ENCODE measurements at regions not wholly inside any gene's neighbourhood (a gene's known extent, or its start where the extent isn't known, plus 50 kb on each side); places are given as distances from the start of the nearest gene placed in this dataset.

- TF ChIP-seq CTCF (IDR thresholded peaks at IDR 0.05; ENCODE audit: insufficient read depth, low read length, severe bottlenecking), result no peak
- no peak for FAIRE-seq
These were observed 195.2 kb upstream of the POU3F2 start for GRCh38 chr6:98639089-98639635.

DNA sequence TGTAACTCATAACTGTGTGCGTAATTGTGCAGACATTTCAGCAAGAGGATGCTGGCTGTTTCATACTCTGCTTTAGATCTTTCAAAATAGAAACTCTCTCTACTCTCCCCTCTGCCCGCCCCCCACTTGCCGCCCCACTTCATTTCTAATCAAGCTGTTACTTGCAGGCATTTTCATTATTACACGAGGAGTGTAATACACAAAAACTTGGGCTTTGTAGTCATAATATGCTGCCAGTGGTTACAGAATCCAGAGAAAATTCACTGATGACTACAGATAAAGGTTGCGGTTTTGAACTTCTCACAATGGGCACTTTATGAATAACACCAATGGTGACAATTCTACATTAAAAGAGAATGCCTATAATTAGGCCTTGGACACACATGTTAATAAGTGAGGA is 194.0 kb upstream of the POU3F2 start:
- no peak for DNase-seq (ENCODE audit: low read depth)
- no peak for FAIRE-seq

More at GRCh38 chr6:98639089-98639635, 195.2 kb upstream of the POU3F2 start:
- H3K4me3 ChIP-seq (ENCODE audit: low read depth, low read length), result no peak overlapping the region
- no peaks in the 10 kb centered on the region for H3K27me3 ChIP-seq (ENCODE audit: control insufficient read depth, insufficient read depth, low read length)
- no peak for DNase-seq (ENCODE audit: low read depth)
- H3K36me3 ChIP-seq (ENCODE audit: control insufficient read depth, insufficient read depth, low read length), result no peaks in the 10 kb centered on the region

GRCh38 chr6:98641949-98642719 is 192.2 kb upstream of the POU3F2 start:
- Histone ChIP-seq H3K36me3 (ENCODE audit: control insufficient read depth, insufficient read depth, low read length) (no peaks in the 10 kb centered on the region), H3K27me3 (ENCODE audit: control insufficient read depth, insufficient read depth, low read length) (no peaks in the 10 kb centered on the region), H3K4me3 (ENCODE audit: low read depth, low read length) (no peak overlapping the region)
- DNase-seq (ENCODE audit: low read depth) (no peak), FAIRE-seq (no peak)
- TF ChIP-seq CTCF (IDR thresholded peaks at IDR 0.05; ENCODE audit: insufficient read depth, low read length, severe bottlenecking), result no peak

More for the DNA sequence above, 194.0 kb upstream of the POU3F2 start:
- Histone ChIP-seq H3K27me3 (ENCODE audit: control insufficient read depth, insufficient read depth, low read length) (no peaks in the 10 kb centered on the region), H3K36me3 (ENCODE audit: control insufficient read depth, insufficient read depth, low read length) (no peaks in the 10 kb centered on the region), H3K4me3 (ENCODE audit: low read depth, low read length) (no peak overlapping the region)
- TF ChIP-seq CTCF (IDR thresholded peaks at IDR 0.05; ENCODE audit: insufficient read depth, low read length, severe bottlenecking), result no peak

- H3K4me3 ChIP-seq (ENCODE audit: low read depth, low read length), result no peak overlapping the region
- no peaks in the 10 kb centered on the region for H3K27me3 ChIP-seq (ENCODE audit: control insufficient read depth, insufficient read depth, low read length)
- no peak for TF ChIP-seq CTCF (IDR thresholded peaks at IDR 0.05; ENCODE audit: insufficient read depth, low read length, severe bottlenecking)
- FAIRE-seq, result no peak
- H3K36me3 ChIP-seq (ENCODE audit: control insufficient read depth, insufficient read depth, low read length), result no peaks in the 10 kb centered on the region
- DNase-seq (ENCODE audit: low read depth), result no peak
These were observed 190.3 kb upstream of the POU3F2 start for GRCh38 chr6:98644063-98644462.

DNA sequence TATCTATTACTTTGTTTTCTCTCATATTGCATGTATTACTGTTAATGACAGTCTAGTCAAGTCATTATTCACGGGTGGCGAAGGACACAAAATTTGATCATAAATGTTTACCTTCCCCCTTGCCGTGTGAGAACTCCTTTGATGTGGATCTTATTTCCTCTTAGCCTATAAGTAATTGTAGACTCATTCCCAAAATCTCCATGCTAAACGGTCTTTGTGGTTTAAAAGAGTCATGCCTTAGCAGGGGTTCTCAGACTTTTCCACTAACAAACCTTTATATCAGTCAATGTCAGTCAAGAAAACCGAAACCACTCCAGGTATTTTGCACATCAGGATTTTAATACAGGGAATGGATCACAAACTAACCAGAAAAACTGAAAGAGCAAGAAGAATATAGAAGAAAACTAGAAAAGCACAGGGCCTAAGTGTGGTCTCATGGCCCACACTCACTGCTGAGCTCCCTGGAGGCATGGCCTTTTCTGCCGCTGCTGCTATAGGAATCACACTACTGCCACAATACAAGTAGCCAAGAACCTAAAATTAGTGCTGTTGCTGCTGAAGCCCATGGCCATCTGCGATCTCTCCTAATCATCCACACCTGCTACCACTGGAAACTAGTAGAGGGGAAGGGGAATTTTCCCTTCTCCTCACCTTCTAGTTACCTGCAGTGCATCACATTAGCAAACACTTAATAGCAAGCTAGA is 186.0 kb upstream of the POU3F2 start:
- Histone ChIP-seq H3K4me3 (ENCODE audit: low read depth, low read length) (no peak overlapping the region), H3K36me3 (ENCODE audit: control insufficient read depth, insufficient read depth, low read length) (no peaks in the 10 kb centered on the region), H3K27me3 (ENCODE audit: control insufficient read depth, insufficient read depth, low read length) (no peaks in the 10 kb centered on the region)
- FAIRE-seq, result no peak
- no peak for TF ChIP-seq CTCF (IDR thresholded peaks at IDR 0.05; ENCODE audit: insufficient read depth, low read length, severe bottlenecking)
- DNase-seq (ENCODE audit: low read depth), result no peak

Measured in bronchial epithelial cell (primary cell).